ENCODE measurements at regions not wholly inside any gene's neighbourhood (a gene's known extent, or its start where the extent isn't known, plus 50 kb on each side); places are given as distances from the start of the nearest gene placed in this dataset.
"Not testable (repeated sequence)": the region's sequence is repeated elsewhere in the genome, so short reads cannot be mapped to it uniquely, and the experiment has no call there.

- no peak for DNase-seq
Measured at GRCh38 chr4:36609661-36610060, 328.2 kb downstream of the DTHD1 start.

GRCh38 chr4:36610628-36611027 lies 329.2 kb downstream of the DTHD1 start:
- no peak for DNase-seq

- not testable (repeated sequence) for DNase-seq
Measured at GRCh38 chr4:36613142-36613541, 331.7 kb downstream of the DTHD1 start.

- no peak for DNase-seq
Measured at GRCh38 chr4:36614011-36614410, 332.6 kb downstream of the DTHD1 start.

GRCh38 chr4:36618102-36618501 lies 336.7 kb downstream of the DTHD1 start:
- no peak for DNase-seq

GRCh38 chr4:36624030-36624429 lies 342.6 kb downstream of the DTHD1 start:
- no peak for DNase-seq

GRCh38 chr4:36638273-36638811 lies 356.9 kb downstream of the DTHD1 start:
- no peak for DNase-seq

GRCh38 chr4:36640876-36641275 lies 359.5 kb downstream of the DTHD1 start:
- no peak for DNase-seq

- no peak for DNase-seq
Measured at GRCh38 chr4:36651253-36651652, 369.8 kb downstream of the DTHD1 start.

- no peak for DNase-seq
Measured at GRCh38 chr4:36652857-36653256, 371.4 kb downstream of the DTHD1 start.

- DNase-seq: no peak
Measured at GRCh38 chr4:36665985-36666527, 384.6 kb downstream of the DTHD1 start.

GRCh38 chr4:36675436-36675835 lies 394.0 kb downstream of the DTHD1 start:
- no peak for DNase-seq

GRCh38 chr4:36676139-36677050 lies 395.0 kb downstream of the DTHD1 start:
- DNase-seq: no peak

- no peak for DNase-seq
Measured at GRCh38 chr4:36677112-36677511, 395.7 kb downstream of the DTHD1 start.

GRCh38 chr4:36677874-36678273 lies 396.5 kb downstream of the DTHD1 start:
- no peak for DNase-seq

GRCh38 chr4:36687681-36688080 lies 406.3 kb downstream of the DTHD1 start:
- DNase-seq: no peak

- DNase-seq: no peak
Measured at GRCh38 chr4:36692586-36692985, 411.2 kb downstream of the DTHD1 start.

- DNase-seq: no peak
Measured at GRCh38 chr4:36702245-36702644, 420.8 kb downstream of the DTHD1 start.

- no peak for DNase-seq
Measured at GRCh38 chr4:36704289-36704688, 422.9 kb downstream of the DTHD1 start.

- no peak for DNase-seq
Measured at GRCh38 chr4:36709991-36710390, 428.6 kb downstream of the DTHD1 start.

- DNase-seq: no peak
Measured at GRCh38 chr4:36712013-36712412, 430.6 kb downstream of the DTHD1 start.

GRCh38 chr4:36716874-36717273 lies 435.5 kb downstream of the DTHD1 start:
- no peak for DNase-seq

- DNase-seq: no peak
Measured at GRCh38 chr4:36719425-36719824, 438.0 kb downstream of the DTHD1 start.

GRCh38 chr4:36722986-36723385 lies 441.6 kb downstream of the DTHD1 start:
- DNase-seq: no peak
